Hematopoietic multipotent progenitor cell treated with erythropoietin and hydrocortisone succinate and interleukin-3 and kit ligand, for 17 days (in vitro differentiated cells): ENCODE measurements at regions not wholly inside any gene's neighbourhood (a gene's known extent, or its start where the extent isn't known, plus 50 kb on each side); places are given as distances from the start of the nearest gene placed in this dataset.

Experiments used
- DNase-seq: peaks from one replicate; pipeline ENCODE4 v3.0.0-alpha.2; 2015; ENCODE audit warnings: low spot score

DNA sequence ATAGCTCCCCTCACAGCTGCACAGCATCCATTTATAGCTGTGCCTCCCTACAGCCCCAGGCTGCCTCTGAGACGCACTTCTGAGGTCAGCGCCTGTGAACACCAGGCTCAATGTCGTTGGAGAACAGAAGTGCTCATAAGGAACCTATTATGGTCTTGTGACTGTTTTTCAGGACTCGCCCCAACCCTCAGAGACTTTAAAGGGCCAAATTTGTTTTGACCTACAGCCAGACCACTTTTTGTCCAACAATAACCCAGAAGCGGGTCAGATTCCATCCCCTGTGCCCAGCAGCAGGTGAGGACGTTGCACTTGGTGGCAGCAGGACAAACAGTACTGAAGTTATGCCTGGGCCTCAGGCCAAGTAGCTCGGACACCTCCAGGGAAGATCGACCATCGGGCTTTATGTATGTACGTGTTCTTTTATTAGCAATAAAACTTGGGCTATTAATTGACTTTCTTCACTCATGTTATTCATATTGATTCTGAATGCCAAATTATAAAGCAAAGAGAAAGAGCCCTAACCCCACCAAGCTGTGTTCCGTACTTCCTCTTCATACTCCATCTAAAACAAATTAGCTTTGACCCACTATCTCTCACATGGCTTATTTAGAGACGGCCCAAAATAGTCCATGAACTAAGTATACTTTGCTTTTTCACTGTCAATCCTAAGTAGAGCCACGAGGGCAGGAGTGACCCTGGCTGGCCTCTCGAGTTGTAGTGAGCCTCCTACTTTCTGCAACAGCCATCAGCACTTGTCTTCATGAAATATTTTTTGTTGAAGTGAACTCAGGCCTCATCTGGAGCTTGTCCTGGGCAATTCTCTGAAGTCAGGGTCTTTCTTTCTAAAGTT lies 92.3 kb upstream of the PAX6 start:
- DNase-seq = no peak

DNA sequence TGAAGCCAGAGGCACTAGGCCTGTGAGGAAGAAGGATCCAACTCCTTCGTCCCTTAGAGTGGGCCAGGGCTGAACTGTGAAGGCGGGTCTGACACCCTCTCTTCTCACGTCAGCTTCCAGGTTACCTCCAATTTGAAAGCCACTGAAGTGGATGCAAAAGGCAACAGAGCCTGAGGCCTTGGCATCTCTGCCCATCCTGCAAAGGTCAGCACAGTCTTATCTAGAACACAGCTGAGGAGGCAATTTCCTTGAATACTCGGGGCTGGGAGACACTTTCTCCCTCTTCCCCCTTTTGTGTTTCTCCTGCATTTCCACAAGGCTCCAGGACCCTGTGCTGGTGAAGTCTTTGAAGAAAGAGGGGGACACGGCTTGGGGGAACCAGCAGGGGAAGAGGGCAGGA lies 91.6 kb upstream of the PAX6 start:
- no peak for DNase-seq

- no peak for DNase-seq
Measured at GRCh38 chr11:31895926-31896325, 84.8 kb upstream of the PAX6 start.

GRCh38 chr11:31887180-31887579 lies 76.1 kb upstream of the PAX6 start:
- DNase-seq = peak; percentile 5

DNA sequence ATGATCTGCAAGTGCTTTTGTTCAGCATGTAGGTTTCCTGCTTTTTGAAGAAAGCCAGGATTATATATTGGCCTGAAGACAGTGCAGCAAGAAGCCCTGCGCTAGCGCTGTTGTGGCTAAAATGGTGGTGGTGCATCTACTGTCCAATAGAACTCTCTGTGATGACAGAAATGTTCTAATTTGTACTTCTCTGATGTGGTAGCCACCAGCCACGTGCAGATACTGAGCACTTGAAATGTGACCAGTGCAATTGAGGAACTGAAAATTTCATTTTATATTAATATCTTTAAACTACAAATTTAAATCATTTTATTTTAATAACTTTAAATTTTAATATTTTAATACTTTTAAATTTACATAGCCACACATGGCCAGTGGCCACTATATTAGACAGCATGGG lies 73.0 kb upstream of the PAX6 start:
- no peak for DNase-seq

DNA sequence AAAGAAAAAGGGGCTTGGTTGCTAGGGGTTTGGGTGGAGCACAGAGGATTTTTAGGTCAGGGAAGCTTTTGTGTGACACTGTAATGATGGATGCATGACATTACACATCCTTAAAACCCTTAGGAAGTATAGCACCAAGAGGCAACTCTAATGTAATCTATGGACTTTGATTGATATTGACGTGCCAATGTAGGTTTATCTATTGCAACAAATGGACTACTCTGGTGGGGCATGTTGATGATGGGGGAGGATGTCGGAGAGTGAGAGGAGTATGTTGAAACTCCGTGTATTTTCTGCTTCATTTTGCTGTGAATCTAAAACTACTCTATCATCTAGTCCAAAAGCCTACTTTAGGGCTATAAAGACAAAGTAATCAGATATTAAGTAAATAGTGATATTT lies 72.3 kb upstream of the PAX6 start:
- DNase-seq = no peak

DNA sequence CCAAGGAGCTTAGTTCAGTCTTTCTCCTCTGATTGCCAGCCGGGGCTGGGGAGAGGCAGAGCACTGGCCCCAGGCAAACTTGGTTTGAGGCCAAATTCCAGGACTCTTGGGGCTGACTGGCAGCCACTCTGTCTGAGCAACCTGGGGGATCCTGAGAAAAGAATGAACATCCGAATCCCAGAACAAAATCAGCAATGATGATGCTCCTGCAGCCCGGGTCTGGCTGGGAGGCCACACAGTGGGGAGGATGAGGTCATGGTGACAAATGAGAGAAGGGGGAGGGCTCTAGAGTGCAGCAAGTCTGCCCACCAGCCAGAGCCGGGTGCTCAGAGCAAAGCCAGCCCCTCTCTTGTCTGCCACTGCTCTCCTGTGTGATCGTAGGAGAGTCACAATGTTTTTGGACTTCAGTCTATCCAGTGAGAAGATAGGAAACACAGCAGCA lies 71.8 kb upstream of the PAX6 start:
- DNase-seq = no peak

DNA sequence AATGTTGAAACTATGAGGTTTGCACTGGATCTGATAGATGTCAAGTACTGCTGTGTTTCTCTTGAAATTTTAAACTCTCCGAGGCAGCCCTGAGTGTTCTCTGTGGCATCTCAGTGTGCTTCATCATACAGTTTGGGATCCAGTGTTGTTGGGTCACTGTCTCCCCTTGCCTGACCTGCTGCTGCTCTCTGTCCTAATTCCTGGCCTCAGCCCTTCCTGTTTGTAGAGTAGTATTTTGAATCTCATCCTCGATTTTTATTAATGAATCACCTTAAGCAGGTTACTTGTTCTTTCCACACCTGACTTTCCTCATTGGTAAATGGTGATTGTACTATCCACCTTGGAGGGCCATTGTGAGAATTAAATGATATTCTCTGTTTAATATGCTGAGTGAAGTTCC lies 70.7 kb upstream of the PAX6 start:
- no peak for DNase-seq

DNA sequence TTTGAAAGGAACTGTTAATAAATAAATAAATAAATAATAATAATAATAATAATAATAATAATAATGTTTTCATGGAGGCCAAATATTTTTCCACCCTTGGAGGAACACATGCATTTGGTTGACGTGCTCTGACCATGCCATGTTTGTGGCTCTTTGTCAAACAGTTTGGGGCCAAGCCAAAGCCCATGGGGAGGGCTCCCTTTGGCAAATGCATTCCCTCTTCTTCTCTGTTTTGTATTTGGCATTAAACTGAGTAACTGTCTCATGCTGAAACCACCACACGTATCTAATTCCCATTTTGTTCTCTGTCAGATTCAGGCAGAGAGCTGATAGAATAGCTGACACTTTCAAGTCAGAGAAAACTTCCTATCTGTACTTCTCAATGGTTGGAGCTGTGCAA lies 68.6 kb upstream of the PAX6 start:
- DNase-seq = no peak

DNA sequence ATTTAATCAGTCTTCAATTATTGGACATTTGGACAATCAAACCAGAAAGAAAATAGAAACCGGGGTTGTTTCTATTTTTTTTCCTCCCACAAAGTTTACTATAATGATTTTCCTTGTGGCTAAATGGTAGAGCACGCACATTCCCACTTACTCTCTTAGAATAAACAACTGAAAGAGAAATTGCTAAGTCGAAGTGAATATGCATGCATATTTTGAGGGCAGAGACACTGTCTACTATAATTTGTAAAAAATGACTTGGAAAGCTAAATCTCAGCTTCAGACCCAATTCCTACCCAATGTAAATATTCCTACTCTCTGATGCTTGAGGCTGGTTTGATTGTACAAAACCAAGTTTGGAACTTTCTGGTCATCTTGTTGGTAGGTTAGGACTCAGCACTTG lies 66.7 kb upstream of the PAX6 start:
- no peak for DNase-seq

DNA sequence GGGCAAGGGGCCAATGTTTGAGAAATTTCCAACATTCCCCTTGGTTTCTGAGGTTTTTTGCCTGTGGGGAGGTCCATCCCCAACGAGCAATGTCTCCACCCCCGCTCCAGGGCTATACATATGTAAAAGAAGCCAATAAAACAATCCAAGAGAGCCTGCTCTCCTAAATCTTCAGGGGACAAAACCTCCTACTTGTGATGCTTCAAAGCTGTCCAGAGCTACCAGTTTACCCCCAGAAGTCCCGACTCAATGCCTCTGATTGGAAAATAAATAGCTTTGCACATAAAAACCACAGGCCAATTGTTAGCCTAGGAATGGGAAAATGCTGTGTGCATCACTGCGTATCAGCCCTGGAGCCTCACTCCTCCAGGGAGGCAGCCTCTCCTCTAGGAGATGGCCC lies 66.0 kb upstream of the PAX6 start:
- no peak for DNase-seq

DNA sequence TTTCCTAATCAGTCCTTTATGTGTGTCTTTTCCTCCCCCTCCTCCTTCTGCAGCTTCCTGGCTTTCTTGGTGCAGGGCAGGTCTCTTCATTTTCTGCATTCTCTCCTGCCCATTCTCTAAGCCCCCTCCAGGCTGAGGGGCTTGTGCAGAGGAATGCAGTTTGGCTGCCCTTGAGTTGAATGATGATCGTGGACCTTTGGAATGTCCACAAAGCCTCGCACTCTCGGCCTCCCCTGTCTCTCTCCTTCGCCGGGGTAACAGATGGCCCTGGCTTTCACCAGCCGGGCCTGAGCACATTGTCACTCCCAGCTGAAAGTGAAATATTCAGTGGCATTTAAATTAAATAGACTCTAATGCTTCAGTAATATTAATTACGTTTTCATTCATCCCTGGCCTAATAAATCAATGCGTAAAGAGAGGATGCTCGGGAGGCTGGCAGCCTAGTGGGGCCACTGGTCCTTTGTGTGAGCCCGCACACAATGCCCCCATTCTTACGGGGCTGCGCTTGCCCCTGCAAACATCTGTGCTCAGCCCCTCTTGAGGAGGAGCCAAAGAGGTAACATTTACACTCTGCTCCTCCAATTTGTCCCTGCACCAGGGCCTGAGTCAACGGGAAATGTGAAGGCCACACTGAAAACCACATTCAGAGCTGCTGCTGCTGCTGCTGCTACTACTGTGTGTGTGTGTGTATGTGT lies 64.9 kb upstream of the PAX6 start:
- no peak for DNase-seq

GRCh38 chr11:31874631-31875191 lies 63.6 kb upstream of the PAX6 start:
- no peak for DNase-seq

GRCh38 chr11:31873124-31873523 lies 62.0 kb upstream of the PAX6 start:
- no peak for DNase-seq

- no peak for DNase-seq
Measured at GRCh38 chr11:31872076-31872443, 60.9 kb upstream of the PAX6 start.

GRCh38 chr11:31871310-31872075 lies 60.4 kb upstream of the PAX6 start:
- DNase-seq = no peak

GRCh38 chr11:31870609-31871309 lies 59.6 kb upstream of the PAX6 start:
- no peak for DNase-seq

- DNase-seq = no peak
Measured at GRCh38 chr11:31869986-31870385, 58.9 kb upstream of the PAX6 start.

- no peak for DNase-seq
Measured at GRCh38 chr11:31865606-31866300, 54.6 kb upstream of the PAX6 start.

GRCh38 chr11:31863170-31863832 lies 52.2 kb upstream of the PAX6 start:
- no peak for DNase-seq

- DNase-seq = no peak
Measured at GRCh38 chr11:31861011-31861410, 49.9 kb upstream of the PAX6 start.
